HEK293 (cell line): ENCODE measurements at regions not wholly inside any gene's neighbourhood (a gene's known extent, or its start where the extent isn't known, plus 50 kb on each side); places are given as distances from the start of the nearest gene placed in this dataset.
A peak's percentile ranks its signal among the peaks of the same experiment; 100 is the strongest.

Experiments
- CTCF ChIA-PET: fragments of 350-600 bp; formaldehyde crosslinking; extraction: SDS; loops from one replicate; lab custom pipeline; 2021; ENCODE audit warnings: antibody characterized with exemption; lab: Yijun Ruan, JAX
- POLR2A ChIA-PET: fragments of 300-600 bp; formaldehyde crosslinking; extraction: SDS; loops from one replicate; lab custom pipeline; 2020; ENCODE audit warnings: antibody characterized with exemption, inconsistent platforms; lab: Yijun Ruan, JAX
- H3K27ac ChIP-seq: fragments of 200-500 bp; sonication (Bioruptor generic); 2 replicates; pipeline ENCODE4 v1.5.1; 2014; ENCODE audit warnings: low read depth, low read length, control low read depth, inconsistent platforms; ENCODE audit errors: extremely low read depth
- H3K36me3 ChIP-seq, 2 experiments: fragments of 200-500 bp in 1 of 2; sonication (Bioruptor generic) in 1 of 2; 1 replicate in 1 of 2; 2 replicates in 1 of 2; pipeline ENCODE4 v1.5.1; 2014 to 2017; ENCODE audit warnings: inconsistent platforms in 2 of 2, low read length in 2 of 2; ENCODE audit not compliant: control insufficient read depth in 2 of 2, insufficient read depth in 1 of 2
- H3K4me1 ChIP-seq: fragments of 200-500 bp; sonication (Bioruptor generic); 2 replicates; pipeline ENCODE4 v1.5.1; 2014; ENCODE audit warnings: mild to moderate bottlenecking, low read length, inconsistent platforms; ENCODE audit not compliant: control insufficient read depth, insufficient read depth
- H3K4me3 ChIP-seq: 2 replicates; pipeline ENCODE4 v1.5.1; 2011; ENCODE audit warnings: low read depth, mild to moderate bottlenecking, control low read depth, low read length, moderate library complexity
- H3K9me3 ChIP-seq: fragments of 200-500 bp; sonication (Bioruptor generic); 2 replicates; pipeline ENCODE4 v1.5.1; 2014; ENCODE audit warnings: low read depth, low read length, inconsistent platforms; ENCODE audit not compliant: control insufficient read depth, insufficient read depth
- FEZF1 ChIP-seq: fragments of 450-650 bp; formaldehyde crosslinking; IDR thresholded peaks from 2 replicates; pipeline ENCODE4 v1.5.1; 2016; ENCODE audit warnings: missing biosample characterization, missing genetic modification characterization
- MYNN ChIP-seq: fragments of 450-650 bp; formaldehyde crosslinking; IDR thresholded peaks from 2 replicates; pipeline ENCODE4 v1.5.1; 2016; ENCODE audit warnings: missing biosample characterization, missing genetic modification characterization, borderline replicate concordance
- OVOL3 ChIP-seq: fragments of 450-650 bp; formaldehyde crosslinking; IDR thresholded peaks from 2 replicates; pipeline ENCODE4 v1.5.1; 2016; ENCODE audit warnings: missing biosample characterization, missing genetic modification characterization
- SP2 ChIP-seq: fragments of 450-650 bp; formaldehyde crosslinking; IDR thresholded peaks from 2 replicates; pipeline ENCODE4 v1.5.1; 2016; ENCODE audit warnings: missing biosample characterization, missing genetic modification characterization
- ZBTB1 ChIP-seq: fragments of 450-650 bp; formaldehyde crosslinking; IDR thresholded peaks from 2 replicates; pipeline ENCODE4 v1.5.1; 2016; ENCODE audit warnings: missing biosample characterization, missing genetic modification characterization
- ZBTB17 ChIP-seq: fragments of 450-650 bp; formaldehyde crosslinking; IDR thresholded peaks from 2 replicates; pipeline ENCODE4 v1.5.1; 2016; ENCODE audit warnings: missing biosample characterization, missing genetic modification characterization
- ZFHX2 ChIP-seq: fragments of 450-650 bp; formaldehyde crosslinking; conservative IDR thresholded peaks from 2 replicates; pipeline ENCODE4 v1.5.1; 2016; ENCODE audit warnings: missing biosample characterization, missing genetic modification characterization
- ZNF112 ChIP-seq: fragments of 450-650 bp; formaldehyde crosslinking; IDR thresholded peaks from 2 replicates; pipeline ENCODE4 v1.5.0; 2017; ENCODE audit warnings: missing biosample characterization, missing genetic modification characterization
- ZNF394 ChIP-seq: fragments of 450-650 bp; formaldehyde crosslinking; IDR thresholded peaks from 2 replicates; pipeline ENCODE4 v1.5.1; 2016; ENCODE audit warnings: missing biosample characterization, missing genetic modification characterization, mild to moderate bottlenecking, moderate library complexity, borderline replicate concordance
- ZNF510 ChIP-seq: fragments of 450-650 bp; formaldehyde crosslinking; IDR thresholded peaks from 2 replicates; pipeline ENCODE4 v1.5.1; 2018; ENCODE audit warnings: mild to moderate bottlenecking, missing genetic modification characterization, missing biosample characterization; ENCODE audit not compliant: insufficient replicate concordance
- ZNF530 ChIP-seq: fragments of 450-650 bp; formaldehyde crosslinking; IDR thresholded peaks from 2 replicates; pipeline ENCODE4 v1.5.1; 2016; ENCODE audit warnings: low read depth, missing biosample characterization, missing genetic modification characterization
- ZNF544 ChIP-seq: fragments of 450-650 bp; formaldehyde crosslinking; IDR thresholded peaks from 2 replicates; pipeline ENCODE4 v1.5.0; 2017; ENCODE audit warnings: missing biosample characterization, missing genetic modification characterization
- ZNF571 ChIP-seq: fragments of 450-650 bp; formaldehyde crosslinking; IDR thresholded peaks from 2 replicates; pipeline ENCODE4 v1.5.0; 2017; ENCODE audit warnings: missing biosample characterization, missing genetic modification characterization
- ZNF670 ChIP-seq: fragments of 450-650 bp; formaldehyde crosslinking; IDR thresholded peaks from 2 replicates; pipeline ENCODE4 v1.5.1; 2016; ENCODE audit warnings: missing biosample characterization, missing genetic modification characterization, low read depth
- ZNF830 ChIP-seq: fragments of 450-650 bp; IDR thresholded peaks from 2 replicates; pipeline ENCODE4 v1.5.0; 2018; ENCODE audit warnings: missing biosample characterization, missing genetic modification characterization, low read depth, mild to moderate bottlenecking, moderate library complexity
- TF ChIP-seq, protein P1 (sequence below): fragments of 450-650 bp; formaldehyde crosslinking; IDR thresholded peaks from 2 replicates; pipeline ENCODE4 v1.5.1; 2016; ENCODE audit warnings: missing biosample characterization, missing genetic modification characterization
- TF ChIP-seq, protein P2 (sequence below): fragments of 450-650 bp; formaldehyde crosslinking; IDR thresholded peaks from 2 replicates; pipeline ENCODE4 v1.5.1; 2016; ENCODE audit warnings: missing biosample characterization, missing genetic modification characterization
- TF ChIP-seq, protein P3 (sequence below): fragments of 450-650 bp; formaldehyde crosslinking; IDR thresholded peaks from 2 replicates; pipeline ENCODE4 v1.5.0; 2017; ENCODE audit warnings: missing biosample characterization, missing genetic modification characterization, borderline replicate concordance
- TF ChIP-seq, protein P4 (sequence below): fragments of 450-650 bp; formaldehyde crosslinking; IDR thresholded peaks from 2 replicates; pipeline ENCODE4 v1.5.1; 2017; ENCODE audit warnings: missing biosample characterization, missing genetic modification characterization
- TF ChIP-seq, protein P5 (sequence below): fragments of 450-650 bp; formaldehyde crosslinking; IDR thresholded peaks from 2 replicates; pipeline ENCODE4 v1.5.1; 2017; ENCODE audit warnings: missing biosample characterization, mild to moderate bottlenecking, missing genetic modification characterization, moderate library complexity
- TF ChIP-seq, protein P6 (sequence below): fragments of 450-650 bp; formaldehyde crosslinking; IDR thresholded peaks from 2 replicates; pipeline ENCODE4 v1.5.1; 2016; ENCODE audit warnings: missing biosample characterization, missing genetic modification characterization

DNA sequence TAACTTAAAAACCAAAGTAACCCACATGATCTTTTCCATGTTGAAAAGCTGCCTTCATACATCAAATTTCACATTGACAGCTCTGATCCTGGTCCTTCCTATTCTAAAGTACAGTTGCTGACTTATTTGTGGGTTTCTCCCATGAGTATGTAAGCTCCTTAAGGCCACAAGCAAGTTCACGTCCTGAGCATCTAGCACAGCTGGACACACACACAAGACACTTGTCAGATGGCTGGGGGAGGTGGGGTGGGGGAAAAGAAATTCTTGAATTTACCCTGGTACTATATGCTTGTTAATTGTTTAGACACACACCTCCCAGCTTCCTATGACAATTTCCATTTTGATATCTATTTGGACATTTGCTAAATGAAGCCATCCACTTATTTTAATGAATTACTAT, 162.8 kb downstream of the ZIC5 start:
- Histone ChIP-seq H3K9me3 (no peaks in the 10 kb centered on the region), H3K4me1 (no peaks in the 10 kb centered on the region), H3K4me3 (no peak overlapping the region), H3K36me3 (no peaks in the 10 kb centered on the region)
- POLR2A ChIA-PET, result no interaction called here
- CTCF ChIA-PET, result interaction anchor here (0.6 to 1.1 kb wide), 2 partner anchors 174 to 632 kb away, joined by 3 read pairs; no protein-coding TSS in a partner anchor
- TF ChIP-seq SP2 (no peak), ZNF830 (tag by site-specific recombination) (no peak), MYNN (tag by site-specific recombination) (no peak), ZBTB17 (tag by site-specific recombination) (no peak)
- TF ChIP-seq, all 188 proteins: peak for 0
- no peak overlapping the region for H3K27ac ChIP-seq

DNA sequence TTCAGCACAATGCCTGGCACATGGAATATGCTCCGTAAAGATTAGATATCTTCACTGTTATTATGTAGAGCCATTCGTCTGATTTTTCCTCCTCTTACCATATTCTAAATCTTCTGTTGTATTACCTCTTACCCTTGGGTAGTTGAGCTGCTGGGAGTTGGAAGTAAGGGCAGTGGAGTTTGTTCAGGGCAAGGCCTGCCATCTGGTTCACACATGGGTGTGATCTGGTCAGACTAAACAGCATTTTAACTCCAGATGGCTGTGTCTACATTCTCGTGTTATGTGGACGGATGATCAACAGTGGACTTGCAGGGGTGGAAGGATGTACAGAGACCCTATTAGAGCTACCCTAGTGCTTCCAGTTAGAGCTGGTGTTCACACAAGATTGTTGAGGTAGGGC, 164.9 kb downstream of the ZIC5 start:
- POLR2A ChIA-PET, result no interaction called here
- Histone ChIP-seq H3K9me3 (no peaks in the 10 kb centered on the region), H3K27ac (no peak overlapping the region)
- CTCF ChIA-PET, result no interaction called here
- no peak for TF ChIP-seq ZNF510 (tag by site-specific recombination)
- TF ChIP-seq, protein P1, sequence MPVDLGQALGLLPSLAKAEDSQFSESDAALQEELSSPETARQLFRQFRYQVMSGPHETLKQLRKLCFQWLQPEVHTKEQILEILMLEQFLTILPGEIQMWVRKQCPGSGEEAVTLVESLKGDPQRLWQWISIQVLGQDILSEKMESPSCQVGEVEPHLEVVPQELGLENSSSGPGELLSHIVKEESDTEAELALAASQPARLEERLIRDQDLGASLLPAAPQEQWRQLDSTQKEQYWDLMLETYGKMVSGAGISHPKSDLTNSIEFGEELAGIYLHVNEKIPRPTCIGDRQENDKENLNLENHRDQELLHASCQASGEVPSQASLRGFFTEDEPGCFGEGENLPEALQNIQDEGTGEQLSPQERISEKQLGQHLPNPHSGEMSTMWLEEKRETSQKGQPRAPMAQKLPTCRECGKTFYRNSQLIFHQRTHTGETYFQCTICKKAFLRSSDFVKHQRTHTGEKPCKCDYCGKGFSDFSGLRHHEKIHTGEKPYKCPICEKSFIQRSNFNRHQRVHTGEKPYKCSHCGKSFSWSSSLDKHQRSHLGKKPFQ (tag by site-specific recombination), result peak; percentile 66; the same call in 1 of the 2 replicates
- TF ChIP-seq, all 188 proteins: peak for 1
- no peaks in the 10 kb centered on the region for H3K4me1 ChIP-seq
- H3K36me3 ChIP-seq, result no peaks in the 10 kb centered on the region
- H3K4me3 ChIP-seq, result no peak overlapping the region

DNA sequence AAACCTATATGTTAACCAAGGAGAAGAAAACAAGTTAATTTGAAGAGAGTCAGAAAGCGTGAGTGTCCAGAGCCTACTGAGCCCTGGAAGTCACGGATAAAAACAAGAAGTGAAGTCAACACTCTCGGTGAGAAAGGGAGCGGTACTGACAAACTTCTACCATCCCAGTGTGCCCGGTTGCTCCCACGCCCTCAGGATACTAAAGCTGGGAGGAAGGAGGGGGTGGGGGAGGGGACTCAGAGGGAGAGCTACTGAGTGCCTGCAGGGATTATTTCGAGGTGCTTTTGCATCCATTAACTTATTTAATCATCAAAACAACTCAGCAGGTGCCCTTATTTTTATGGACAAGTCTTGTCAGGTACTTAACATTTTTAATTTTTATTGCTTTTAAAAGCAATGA, 166.2 kb downstream of the ZIC5 start:
- POLR2A ChIA-PET, result no interaction called here
- CTCF ChIA-PET, result no interaction called here
- no peaks in the 10 kb centered on the region for H3K4me1 ChIP-seq
- no peak overlapping the region for H3K27ac ChIP-seq
- H3K36me3 ChIP-seq, result no peaks in the 10 kb centered on the region
- H3K4me3 ChIP-seq, result no peak overlapping the region
- no peaks in the 10 kb centered on the region for H3K9me3 ChIP-seq
- TF ChIP-seq FEZF1 (tag by site-specific recombination) (no peak), ZNF530 (tag by site-specific recombination) (no peak), ZNF112 (tag by site-specific recombination) (no peak), ZNF670 (tag by site-specific recombination) (no peak), ZBTB1 (no peak), ZNF394 (tag by site-specific recombination) (no peak), OVOL3 (tag by site-specific recombination) (no peak), ZNF571 (tag by site-specific recombination) (no peak), ZNF544 (tag by site-specific recombination) (no peak), ZFHX2 (tag by site-specific recombination) (no peak; the same call in 1 of the 2 replicates)
- TF ChIP-seq, protein P2, sequence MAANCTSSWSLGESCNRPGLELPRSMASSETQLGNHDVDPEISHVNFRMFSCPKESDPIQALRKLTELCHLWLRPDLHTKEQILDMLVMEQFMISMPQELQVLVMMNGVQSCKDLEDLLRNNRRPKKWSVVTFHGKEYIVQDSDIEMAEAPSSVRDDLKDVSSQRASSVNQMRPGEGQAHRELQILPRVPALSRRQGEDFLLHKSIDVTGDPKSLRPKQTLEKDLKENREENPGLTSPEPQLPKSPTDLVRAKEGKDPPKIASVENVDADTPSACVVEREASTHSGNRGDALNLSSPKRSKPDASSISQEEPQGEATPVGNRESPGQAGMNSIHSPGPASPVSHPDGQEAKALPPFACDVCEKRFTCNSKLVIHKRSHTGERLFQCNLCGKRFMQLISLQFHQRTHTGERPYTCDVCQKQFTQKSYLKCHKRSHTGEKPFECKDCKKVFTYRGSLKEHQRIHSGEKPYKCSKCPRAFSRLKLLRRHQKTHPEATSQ (tag by site-specific recombination), result no peak
- TF ChIP-seq, protein P3, sequence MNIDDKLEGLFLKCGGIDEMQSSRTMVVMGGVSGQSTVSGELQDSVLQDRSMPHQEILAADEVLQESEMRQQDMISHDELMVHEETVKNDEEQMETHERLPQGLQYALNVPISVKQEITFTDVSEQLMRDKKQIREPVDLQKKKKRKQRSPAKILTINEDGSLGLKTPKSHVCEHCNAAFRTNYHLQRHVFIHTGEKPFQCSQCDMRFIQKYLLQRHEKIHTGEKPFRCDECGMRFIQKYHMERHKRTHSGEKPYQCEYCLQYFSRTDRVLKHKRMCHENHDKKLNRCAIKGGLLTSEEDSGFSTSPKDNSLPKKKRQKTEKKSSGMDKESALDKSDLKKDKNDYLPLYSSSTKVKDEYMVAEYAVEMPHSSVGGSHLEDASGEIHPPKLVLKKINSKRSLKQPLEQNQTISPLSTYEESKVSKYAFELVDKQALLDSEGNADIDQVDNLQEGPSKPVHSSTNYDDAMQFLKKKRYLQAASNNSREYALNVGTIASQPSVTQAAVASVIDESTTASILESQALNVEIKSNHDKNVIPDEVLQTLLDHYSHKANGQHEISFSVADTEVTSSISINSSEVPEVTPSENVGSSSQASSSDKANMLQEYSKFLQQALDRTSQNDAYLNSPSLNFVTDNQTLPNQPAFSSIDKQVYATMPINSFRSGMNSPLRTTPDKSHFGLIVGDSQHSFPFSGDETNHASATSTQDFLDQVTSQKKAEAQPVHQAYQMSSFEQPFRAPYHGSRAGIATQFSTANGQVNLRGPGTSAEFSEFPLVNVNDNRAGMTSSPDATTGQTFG, result no peak
- TF ChIP-seq, protein P4, sequence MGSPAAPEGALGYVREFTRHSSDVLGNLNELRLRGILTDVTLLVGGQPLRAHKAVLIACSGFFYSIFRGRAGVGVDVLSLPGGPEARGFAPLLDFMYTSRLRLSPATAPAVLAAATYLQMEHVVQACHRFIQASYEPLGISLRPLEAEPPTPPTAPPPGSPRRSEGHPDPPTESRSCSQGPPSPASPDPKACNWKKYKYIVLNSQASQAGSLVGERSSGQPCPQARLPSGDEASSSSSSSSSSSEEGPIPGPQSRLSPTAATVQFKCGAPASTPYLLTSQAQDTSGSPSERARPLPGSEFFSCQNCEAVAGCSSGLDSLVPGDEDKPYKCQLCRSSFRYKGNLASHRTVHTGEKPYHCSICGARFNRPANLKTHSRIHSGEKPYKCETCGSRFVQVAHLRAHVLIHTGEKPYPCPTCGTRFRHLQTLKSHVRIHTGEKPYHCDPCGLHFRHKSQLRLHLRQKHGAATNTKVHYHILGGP (tag by site-specific recombination), result 0 out of 2 replicates have a peak, but pooled peaks have one; percentile 16
- TF ChIP-seq, protein P5, sequence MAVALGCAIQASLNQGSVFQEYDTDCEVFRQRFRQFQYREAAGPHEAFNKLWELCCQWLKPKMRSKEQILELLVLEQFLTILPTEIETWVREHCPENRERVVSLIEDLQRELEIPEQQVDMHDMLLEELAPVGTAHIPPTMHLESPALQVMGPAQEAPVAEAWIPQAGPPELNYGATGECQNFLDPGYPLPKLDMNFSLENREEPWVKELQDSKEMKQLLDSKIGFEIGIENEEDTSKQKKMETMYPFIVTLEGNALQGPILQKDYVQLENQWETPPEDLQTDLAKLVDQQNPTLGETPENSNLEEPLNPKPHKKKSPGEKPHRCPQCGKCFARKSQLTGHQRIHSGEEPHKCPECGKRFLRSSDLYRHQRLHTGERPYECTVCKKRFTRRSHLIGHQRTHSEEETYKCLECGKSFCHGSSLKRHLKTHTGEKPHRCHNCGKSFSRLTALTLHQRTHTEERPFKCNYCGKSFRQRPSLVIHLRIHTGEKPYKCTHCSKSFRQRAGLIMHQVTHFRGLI (tag by site-specific recombination), result no peak
- TF ChIP-seq, protein P6, sequence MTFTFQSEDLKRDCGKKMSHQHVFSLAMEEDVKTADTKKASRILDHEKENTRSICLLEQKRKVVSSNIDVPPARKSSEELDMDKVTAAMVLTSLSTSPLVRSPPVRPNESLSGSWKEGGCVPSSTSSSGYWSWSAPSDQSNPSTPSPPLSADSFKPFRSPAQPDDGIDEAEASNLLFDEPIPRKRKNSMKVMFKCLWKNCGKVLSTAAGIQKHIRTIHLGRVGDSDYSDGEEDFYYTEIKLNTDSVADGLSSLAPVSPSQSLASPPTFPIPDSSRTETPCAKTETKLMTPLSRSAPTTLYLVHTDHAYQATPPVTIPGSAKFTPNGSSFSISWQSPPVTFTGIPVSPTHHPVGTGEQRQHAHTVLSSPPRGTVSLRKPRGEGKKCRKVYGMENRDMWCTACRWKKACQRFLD (tag by site-specific recombination), result no peak
